Lung (tissue), 11 donors: ENCODE measurements at regions not wholly inside any gene's neighbourhood (a gene's known extent, or its start where the extent isn't known, plus 50 kb on each side); places are given as distances from the start of the nearest gene placed in this dataset.

ENCODE experiments used
- ATAC-seq: fragments of 200-7000 bp; cut with Tn5 transposase; one replicate; pipeline ENCODE4 v1.9.1; 2020; ENCODE audit warnings: moderate number of reproducible peaks; ENCODE audit not compliant: insufficient read depth, low FRiP score
- DNase-seq, 3 donors: peaks; one replicate each; pipeline ENCODE4 v3.0.0-alpha.2; 2013 to 2017
- H3K27ac ChIP-seq, 2 donors: one replicate each; pipeline ENCODE4 v1.5.1; 2013; ENCODE audit warnings: mild to moderate bottlenecking in 2 of 2, moderate library complexity in 2 of 2, control low read depth in 1 of 2, inconsistent platforms in 1 of 2, low read depth in 1 of 2, low read length in 1 of 2
- H3K27me3 ChIP-seq, 3 donors: one replicate each; pipeline ENCODE4 v1.5.1; 2013; ENCODE audit warnings: low read length in 2 of 3; ENCODE audit not compliant: control insufficient read depth in 3 of 3, insufficient read depth in 3 of 3
- H3K36me3 ChIP-seq, 4 donors: one replicate each; pipeline ENCODE4 v1.5.1; 2013; ENCODE audit warnings: low read length in 4 of 4, mild to moderate bottlenecking in 1 of 4, moderate library complexity in 1 of 4; ENCODE audit not compliant: control insufficient read depth in 4 of 4, insufficient read depth in 4 of 4
- H3K4me1 ChIP-seq, 5 donors: one replicate each; pipeline ENCODE4 v1.5.1; 2013; ENCODE audit warnings: low read length in 5 of 5, mild to moderate bottlenecking in 2 of 5, moderate library complexity in 1 of 5; ENCODE audit not compliant: control insufficient read depth in 5 of 5, insufficient read depth in 5 of 5
- H3K4me3 ChIP-seq: one replicate; pipeline ENCODE4 v1.5.1; 2013; ENCODE audit warnings: mild to moderate bottlenecking, control low read depth, moderate library complexity
- H3K9ac ChIP-seq, 2 donors: one replicate each; pipeline ENCODE4 v1.5.1; 2013; ENCODE audit warnings: low read length in 2 of 2, control low read depth in 1 of 2; ENCODE audit not compliant: insufficient read depth in 1 of 2
- H3K9me3 ChIP-seq, 4 donors: one replicate each; pipeline ENCODE4 v1.5.1; 2013; ENCODE audit warnings: low read length in 3 of 4, mild to moderate bottlenecking in 1 of 4, moderate library complexity in 1 of 4; ENCODE audit not compliant: control insufficient read depth in 4 of 4, insufficient read depth in 3 of 4
- WGBS, 2 donors: extraction: QIAGEN DNeasy Blood & Tissue Kit; methylation state at CpG; one replicate each; pipeline ENCODE4 v1.1.7; 2013; 5-methylcytosine and 5-hydroxymethylcytosine counted together
- TF ChIP-seq, protein P1 (sequence below): IDR thresholded peaks from 2 replicates; pipeline ENCODE4 v1.5.1; 2012; ENCODE audit warnings: mild to moderate bottlenecking; ENCODE audit errors: control extremely low read depth, extremely low read depth
- donor health status: control.
- donor health status: control.
- donor health status: Bipolar disorder and iron deficiency.
- donor health status: healthy.
- donor health status: DM: yes; HTN: yes; CAD: no.

DNA sequence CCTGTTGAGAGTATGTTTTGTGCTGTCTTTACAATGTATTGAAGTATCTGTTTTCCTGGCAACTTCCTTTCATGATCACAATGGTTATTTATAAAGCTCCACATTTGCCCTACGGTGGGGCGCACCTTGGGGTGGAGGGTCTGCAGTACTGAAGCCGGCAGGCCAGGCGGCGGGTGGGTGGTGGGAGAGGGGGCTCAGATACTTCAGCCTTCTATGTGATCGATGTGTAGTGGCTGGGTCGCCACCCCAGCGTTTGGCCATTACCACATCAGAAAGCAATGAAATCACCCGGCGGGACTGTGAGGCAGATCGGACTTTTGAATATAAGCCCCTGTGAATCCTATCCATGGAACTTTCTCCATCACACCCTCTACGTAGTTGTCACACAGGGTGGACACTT lies 196.6 kb downstream of the FOXL1 start:
- TF ChIP-seq, protein P1, sequence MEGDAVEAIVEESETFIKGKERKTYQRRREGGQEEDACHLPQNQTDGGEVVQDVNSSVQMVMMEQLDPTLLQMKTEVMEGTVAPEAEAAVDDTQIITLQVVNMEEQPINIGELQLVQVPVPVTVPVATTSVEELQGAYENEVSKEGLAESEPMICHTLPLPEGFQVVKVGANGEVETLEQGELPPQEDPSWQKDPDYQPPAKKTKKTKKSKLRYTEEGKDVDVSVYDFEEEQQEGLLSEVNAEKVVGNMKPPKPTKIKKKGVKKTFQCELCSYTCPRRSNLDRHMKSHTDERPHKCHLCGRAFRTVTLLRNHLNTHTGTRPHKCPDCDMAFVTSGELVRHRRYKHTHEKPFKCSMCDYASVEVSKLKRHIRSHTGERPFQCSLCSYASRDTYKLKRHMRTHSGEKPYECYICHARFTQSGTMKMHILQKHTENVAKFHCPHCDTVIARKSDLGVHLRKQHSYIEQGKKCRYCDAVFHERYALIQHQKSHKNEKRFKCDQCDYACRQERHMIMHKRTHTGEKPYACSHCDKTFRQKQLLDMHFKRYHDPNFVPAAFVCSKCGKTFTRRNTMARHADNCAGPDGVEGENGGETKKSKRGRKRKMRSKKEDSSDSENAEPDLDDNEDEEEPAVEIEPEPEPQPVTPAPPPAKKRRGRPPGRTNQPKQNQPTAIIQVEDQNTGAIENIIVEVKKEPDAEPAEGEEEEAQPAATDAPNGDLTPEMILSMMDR, result no peak
- H3K9me3 ChIP-seq, result no peaks in the 10 kb centered on the region
- no peak overlapping the region for H3K27ac ChIP-seq
- H3K9ac ChIP-seq, result no peak overlapping the region
- 85 to 90% methylated on average over 12 of the region's 12 CpGs for WGBS, 2 donors
- H3K36me3 ChIP-seq, result no peaks in the 10 kb centered on the region
- no peak for ATAC-seq
- no peak for DNase-seq
- peaks cover 0 to 6% (median 0%) of the 10 kb centered on the region in 5 donors for H3K4me1 ChIP-seq
- no peak overlapping the region for H3K4me3 ChIP-seq
- peaks cover 0 to 30% (median 29%) of the 10 kb centered on the region in 3 donors for H3K27me3 ChIP-seq

- Histone ChIP-seq H3K27ac (no peak overlapping the region), H3K4me1 (peaks cover 0 to 6% (median 0%) of the 10 kb centered on the region in 5 donors), H3K27me3 (peaks cover 0 to 32% (median 29%) of the 10 kb centered on the region in 3 donors), H3K4me3 (no peak overlapping the region), H3K9ac (no peak overlapping the region), H3K9me3 (no peaks in the 10 kb centered on the region), H3K36me3 (no peaks in the 10 kb centered on the region)
- WGBS, 2 donors, result 46% methylated on average over 14 of the region's 14 CpGs
- ATAC-seq (no peak), DNase-seq (no peak)
- TF ChIP-seq, protein P1, result no peak
Measured at GRCh38 chr16:86775511-86775921, 197.2 kb downstream of the FOXL1 start.

GRCh38 chr16:86777381-86777946 lies 199.1 kb downstream of the FOXL1 start:
- H3K9ac ChIP-seq, result no peak overlapping the region
- H3K9me3 ChIP-seq, result no peaks in the 10 kb centered on the region
- ATAC-seq (no peak), DNase-seq (no peak)
- TF ChIP-seq, protein P1, result no peak
- no peak overlapping the region for H3K4me3 ChIP-seq
- H3K4me1 ChIP-seq, result peaks cover 0 to under 1% (median 0%) of the 10 kb centered on the region in 5 donors
- 70 to 80% methylated on average over 4 of the region's 4 CpGs for WGBS, 2 donors
- no peaks in the 10 kb centered on the region for H3K36me3 ChIP-seq
- H3K27me3 ChIP-seq, result peaks cover 0 to 32% (median 29%) of the 10 kb centered on the region in 3 donors
- H3K27ac ChIP-seq, result no peak overlapping the region
